ENCODE measurements at regions not wholly inside any gene's neighbourhood (a gene's known extent, or its start where the extent isn't known, plus 50 kb on each side); places are given as distances from the start of the nearest gene placed in this dataset.

DNA sequence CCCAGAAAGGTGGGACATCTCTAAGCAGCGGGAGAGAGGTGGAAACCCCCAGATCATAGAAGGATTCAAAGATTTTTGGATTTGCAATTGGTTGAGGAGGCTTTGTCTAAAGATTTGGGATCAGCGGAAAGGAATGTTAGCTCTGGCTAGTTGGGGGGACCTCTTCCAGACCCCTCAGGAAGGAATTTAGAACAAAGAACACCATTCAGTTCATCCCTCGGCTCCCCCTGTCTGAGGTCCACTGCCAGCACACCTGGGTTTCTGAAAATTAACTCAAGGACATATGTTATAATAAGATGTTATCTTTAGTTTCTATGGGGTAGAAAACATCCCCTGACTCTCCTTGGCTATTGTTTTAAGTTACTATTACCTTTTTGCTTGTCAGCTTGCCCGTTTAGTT lies 163.6 kb downstream of the CEP135 start:
- TF ChIP-seq, protein P1, sequence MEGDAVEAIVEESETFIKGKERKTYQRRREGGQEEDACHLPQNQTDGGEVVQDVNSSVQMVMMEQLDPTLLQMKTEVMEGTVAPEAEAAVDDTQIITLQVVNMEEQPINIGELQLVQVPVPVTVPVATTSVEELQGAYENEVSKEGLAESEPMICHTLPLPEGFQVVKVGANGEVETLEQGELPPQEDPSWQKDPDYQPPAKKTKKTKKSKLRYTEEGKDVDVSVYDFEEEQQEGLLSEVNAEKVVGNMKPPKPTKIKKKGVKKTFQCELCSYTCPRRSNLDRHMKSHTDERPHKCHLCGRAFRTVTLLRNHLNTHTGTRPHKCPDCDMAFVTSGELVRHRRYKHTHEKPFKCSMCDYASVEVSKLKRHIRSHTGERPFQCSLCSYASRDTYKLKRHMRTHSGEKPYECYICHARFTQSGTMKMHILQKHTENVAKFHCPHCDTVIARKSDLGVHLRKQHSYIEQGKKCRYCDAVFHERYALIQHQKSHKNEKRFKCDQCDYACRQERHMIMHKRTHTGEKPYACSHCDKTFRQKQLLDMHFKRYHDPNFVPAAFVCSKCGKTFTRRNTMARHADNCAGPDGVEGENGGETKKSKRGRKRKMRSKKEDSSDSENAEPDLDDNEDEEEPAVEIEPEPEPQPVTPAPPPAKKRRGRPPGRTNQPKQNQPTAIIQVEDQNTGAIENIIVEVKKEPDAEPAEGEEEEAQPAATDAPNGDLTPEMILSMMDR (IDR thresholded peaks at IDR 0.05; ENCODE audit: borderline replicate concordance, insufficient read depth, low read depth, low read length), result no peak
- H3K4me3 ChIP-seq (ENCODE audit: low read depth, low read length), result no peak overlapping the region

DNA sequence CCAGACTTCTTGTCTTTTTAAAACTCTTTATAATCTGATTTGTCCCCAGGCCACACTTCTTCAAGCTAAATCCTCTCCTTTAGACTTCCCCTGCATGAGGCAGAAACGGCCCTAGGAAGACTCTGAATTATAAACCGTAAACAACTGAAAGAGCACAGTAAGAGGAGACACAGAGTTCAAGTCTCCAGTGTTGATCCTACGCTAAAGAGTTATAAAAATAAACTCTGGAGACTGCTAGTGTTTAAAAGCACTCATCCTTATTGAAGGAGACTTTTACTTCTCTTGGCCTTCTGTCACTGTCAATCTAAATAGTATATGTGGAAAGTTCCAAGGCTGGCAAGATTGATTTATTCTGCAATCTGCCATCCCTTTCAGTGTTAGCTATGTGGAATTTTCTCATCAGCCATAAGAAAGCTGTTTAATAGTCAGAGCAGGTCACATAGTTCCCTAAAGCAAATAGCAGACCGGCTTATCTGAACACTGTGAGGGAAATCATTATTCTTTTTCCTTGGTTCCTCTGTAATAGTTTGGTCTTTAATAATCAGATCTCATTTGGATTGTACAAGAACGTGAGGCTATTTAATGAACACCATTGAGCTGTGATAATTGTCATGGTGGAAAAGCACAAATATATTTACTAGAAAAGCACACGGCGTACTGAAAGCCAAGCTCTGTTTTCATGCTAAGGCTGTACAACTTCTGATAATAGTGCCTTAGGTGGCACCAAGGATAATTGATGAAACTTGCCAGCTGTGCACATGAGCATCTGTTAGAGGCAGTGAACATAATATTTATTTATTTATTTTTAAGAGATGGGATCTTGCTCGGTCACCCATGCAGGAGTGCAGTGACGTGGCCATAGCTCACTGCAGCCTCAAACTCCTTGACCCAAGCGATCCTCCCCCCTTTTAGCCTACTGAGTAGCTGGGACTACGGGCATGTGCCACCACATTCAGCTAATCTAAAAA lies 157.7 kb downstream of the CEP135 start:
- H3K4me3 ChIP-seq (ENCODE audit: low read depth, low read length), result no peak overlapping the region
- TF ChIP-seq, protein P1 (IDR thresholded peaks at IDR 0.05; ENCODE audit: borderline replicate concordance, insufficient read depth, low read depth, low read length), result no peak

DNA sequence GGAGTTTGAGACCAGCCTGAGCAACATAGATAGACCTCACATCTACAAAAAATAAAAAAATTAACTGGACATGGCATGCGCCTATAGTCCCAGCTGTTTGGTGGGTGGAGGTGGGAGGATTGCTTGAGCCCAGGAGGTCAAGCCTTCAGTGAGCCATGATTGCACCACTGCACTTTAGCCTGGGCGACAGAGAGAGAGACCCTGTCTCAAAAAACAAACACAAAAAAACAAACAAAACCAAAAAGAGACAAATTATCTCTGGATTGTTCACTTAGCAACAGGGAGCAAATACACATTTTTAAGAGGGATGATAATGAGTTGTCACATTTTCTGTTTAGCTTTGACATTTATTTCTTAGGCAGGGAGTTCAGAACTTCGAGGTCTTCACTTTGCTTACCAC lies 155.4 kb downstream of the CEP135 start:
- TF ChIP-seq, protein P1 (IDR thresholded peaks at IDR 0.05; ENCODE audit: borderline replicate concordance, insufficient read depth, low read depth, low read length), result no peak
- H3K4me3 ChIP-seq (ENCODE audit: low read depth, low read length), result no peak overlapping the region

DNA sequence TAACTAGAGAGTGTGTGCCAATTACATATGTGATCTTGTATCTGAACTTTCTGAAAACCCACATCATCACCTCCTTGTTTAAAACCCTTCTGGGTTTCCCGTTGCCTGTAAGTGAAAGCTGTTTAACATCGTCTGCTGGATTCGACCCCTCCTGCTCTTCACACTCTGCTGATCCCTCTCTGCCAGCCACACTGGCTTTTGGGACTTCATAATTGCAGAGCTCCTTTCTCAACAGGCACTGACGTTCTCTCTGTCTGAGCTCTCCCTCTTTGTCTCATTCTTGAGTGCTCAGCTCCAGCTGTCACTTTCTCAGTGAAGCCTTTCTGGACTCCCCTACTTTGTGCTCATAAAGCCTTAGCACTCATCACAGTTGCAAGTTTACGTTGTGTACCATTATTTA lies 153.9 kb downstream of the CEP135 start:
- TF ChIP-seq, protein P1 (IDR thresholded peaks at IDR 0.05; ENCODE audit: borderline replicate concordance, insufficient read depth, low read depth, low read length), result no peak
- no peak overlapping the region for H3K4me3 ChIP-seq (ENCODE audit: low read depth, low read length)

DNA sequence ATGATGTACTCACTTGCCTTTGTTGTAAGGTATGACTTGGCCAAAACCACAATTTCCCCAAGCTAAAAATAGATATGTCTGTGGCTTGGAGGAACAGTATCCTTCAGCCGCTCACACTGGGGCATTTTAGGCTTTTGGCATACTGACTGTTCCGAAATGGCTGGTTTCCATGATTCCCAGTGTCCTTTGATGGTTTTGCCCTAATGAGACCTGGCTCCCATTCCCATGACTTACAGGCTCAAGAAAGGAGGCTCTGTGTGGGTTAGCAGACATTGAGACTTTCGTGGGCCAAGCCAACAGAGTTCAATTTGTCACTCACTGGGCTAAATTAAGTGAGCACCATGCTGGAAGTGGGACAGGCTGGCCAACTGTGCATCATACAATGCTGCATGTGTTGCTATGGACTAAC lies 150.6 kb downstream of the CEP135 start:
- TF ChIP-seq, protein P1 (IDR thresholded peaks at IDR 0.05; ENCODE audit: borderline replicate concordance, insufficient read depth, low read depth, low read length), result no peak
- H3K4me3 ChIP-seq (ENCODE audit: low read depth, low read length), result no peak overlapping the region

DNA sequence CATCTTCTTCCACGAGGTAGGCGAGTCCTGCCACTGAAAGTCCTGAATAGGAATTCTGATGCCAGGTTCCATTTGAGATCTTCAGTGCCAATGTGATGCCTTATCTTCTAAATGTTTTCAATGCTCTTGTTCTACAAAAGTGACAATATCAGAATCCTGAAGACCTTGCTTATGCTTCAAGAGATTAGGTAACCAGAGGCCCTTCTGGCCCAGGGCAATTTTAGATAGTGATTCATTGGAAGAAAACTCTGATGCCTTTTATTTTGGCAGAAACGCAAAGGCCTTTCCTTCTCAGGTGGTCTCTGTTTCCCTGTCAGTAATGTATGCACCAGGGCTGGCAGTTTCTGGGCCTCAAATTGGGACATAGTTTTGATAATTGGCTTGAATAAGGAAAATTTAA lies 144.8 kb downstream of the CEP135 start:
- H3K4me3 ChIP-seq (ENCODE audit: low read depth, low read length), result no peak overlapping the region
- TF ChIP-seq, protein P1 (IDR thresholded peaks at IDR 0.05; ENCODE audit: borderline replicate concordance, insufficient read depth, low read depth, low read length), result no peak

DNA sequence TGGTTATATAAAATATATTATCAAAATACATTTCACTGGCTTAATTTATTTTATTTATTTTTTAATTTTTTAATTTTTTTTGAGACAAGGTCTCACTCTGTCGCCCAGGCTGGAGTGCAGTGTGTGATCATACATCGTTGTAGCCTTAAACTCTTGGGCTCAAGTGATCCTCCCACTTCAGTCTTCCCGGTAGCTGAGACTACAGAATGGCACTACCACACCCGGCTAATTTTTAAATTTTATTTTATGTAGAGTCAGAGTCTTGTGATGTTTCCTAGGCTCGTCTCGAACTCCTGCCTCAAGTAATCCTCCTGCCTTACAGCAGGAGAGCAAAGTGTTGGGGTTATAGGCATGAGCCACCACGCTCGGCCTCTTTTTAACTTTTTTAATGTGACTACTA lies 143.8 kb downstream of the CEP135 start:
- TF ChIP-seq, protein P1 (IDR thresholded peaks at IDR 0.05; ENCODE audit: borderline replicate concordance, insufficient read depth, low read depth, low read length), result no peak
- no peak overlapping the region for H3K4me3 ChIP-seq (ENCODE audit: low read depth, low read length)

Data from GM12875 (cell line).